HG03342 (cell line): ENCODE measurements at regions not wholly inside any gene's neighbourhood (a gene's known extent, or its start where the extent isn't known, plus 50 kb on each side); places are given as distances from the start of the nearest gene placed in this dataset.
"Not testable (repeated sequence)": the region's sequence is repeated elsewhere in the genome, so short reads cannot be mapped to it uniquely, and the experiment has no call there.

Experiments used
- ATAC-seq: cut with Tn5 transposase; IDR thresholded peaks from one replicate; pipeline ENCODE4 v1.9.1; 2021; ENCODE audit warnings: mild to moderate bottlenecking, moderate library complexity; ENCODE audit not compliant: unreplicated experiment

GRCh38 chr17:77036841-77037381 lies 103.9 kb upstream of the SEC14L1 start:
- ATAC-seq: no peak

DNA sequence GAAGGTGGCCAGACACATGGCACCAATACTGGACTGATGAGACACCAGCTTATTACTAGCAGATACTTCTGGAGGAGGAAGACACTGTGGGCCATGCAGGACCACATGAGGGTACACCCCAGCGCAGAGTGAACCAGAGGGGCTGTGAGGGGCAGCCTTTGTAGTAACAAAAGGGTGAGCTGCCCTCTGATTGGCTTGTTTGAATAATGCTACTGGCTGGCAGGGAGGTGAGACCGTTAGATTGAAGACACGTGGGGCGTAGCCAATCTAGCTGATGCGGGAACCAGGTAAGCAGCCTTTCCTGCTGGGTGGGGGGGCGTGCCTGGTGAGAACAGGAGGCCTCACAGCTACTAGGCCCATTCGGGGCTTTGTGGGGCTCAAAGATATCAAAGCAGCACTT lies 102.8 kb upstream of the SEC14L1 start:
- no peak for ATAC-seq

GRCh38 chr17:77038884-77039555 lies 101.7 kb upstream of the SEC14L1 start:
- no peak for ATAC-seq

- no peak for ATAC-seq
Observed at GRCh38 chr17:77042476-77043231, 98.1 kb upstream of the SEC14L1 start.

GRCh38 chr17:77045441-77046041 lies 95.2 kb upstream of the SEC14L1 start:
- ATAC-seq: no peak

DNA sequence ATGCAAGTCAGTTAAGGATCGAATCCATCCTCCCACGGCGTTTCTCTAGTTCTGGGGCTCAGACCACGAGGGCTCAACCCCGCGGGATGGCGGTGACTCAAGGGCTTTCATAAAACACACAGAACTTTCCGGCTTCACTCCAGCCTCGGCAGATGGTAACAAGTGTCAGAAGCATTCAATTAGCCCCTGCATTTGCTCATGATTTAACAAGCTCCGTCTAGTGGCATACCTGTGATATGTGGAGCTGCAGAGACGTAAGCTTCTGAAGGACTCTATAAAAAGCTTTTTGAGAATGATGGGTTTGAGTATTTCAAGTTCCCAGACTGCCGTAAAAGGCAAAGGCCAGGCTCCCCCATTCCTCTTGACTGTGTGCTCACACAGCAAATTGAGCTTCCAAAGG lies 91.3 kb upstream of the SEC14L1 start:
- ATAC-seq: no peak

DNA sequence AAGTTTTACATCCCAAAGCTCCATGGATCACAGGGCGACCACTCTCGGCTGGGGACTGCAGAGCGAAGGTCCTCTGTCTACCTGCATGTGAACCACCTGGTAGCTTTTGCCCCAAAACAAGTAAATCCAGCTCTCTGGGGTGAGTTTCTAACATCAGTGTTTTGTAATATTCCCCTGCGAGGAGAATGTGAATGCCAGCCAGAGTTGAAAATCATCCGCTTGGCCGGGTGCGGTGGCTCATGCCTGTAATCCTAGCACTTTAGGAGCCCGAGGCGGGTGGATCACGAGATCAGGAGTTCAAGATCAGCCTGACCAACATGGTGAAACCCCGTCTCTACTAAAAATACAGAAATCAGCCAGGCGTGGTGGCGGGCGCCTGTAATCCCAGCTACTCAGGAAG lies 89.9 kb upstream of the SEC14L1 start:
- not testable (repeated sequence) for ATAC-seq

DNA sequence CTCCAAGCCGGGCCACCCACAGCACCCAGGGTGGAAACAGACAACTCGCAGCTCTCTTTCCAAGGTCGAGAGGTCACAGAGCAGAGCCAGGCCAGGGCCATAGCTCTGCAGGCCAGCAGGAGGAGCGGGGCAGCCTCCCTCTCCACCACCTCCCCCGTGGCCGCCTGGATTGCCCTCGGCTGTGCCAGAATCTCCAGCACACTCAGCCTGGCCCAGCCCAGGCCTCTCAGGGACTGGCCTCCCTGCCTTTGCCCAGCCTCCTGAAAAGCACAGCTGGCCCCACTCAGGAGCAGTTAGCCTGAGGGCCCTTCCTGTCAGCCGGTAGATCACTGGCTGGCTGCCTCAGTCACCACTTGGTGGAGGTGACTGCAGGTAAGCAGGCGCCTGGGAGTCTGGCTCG lies 85.8 kb upstream of the SEC14L1 start:
- no peak for ATAC-seq

GRCh38 chr17:77055453-77055852 lies 85.3 kb upstream of the SEC14L1 start:
- no peak for ATAC-seq

GRCh38 chr17:77058016-77058415 lies 82.8 kb upstream of the SEC14L1 start:
- ATAC-seq: no peak

- ATAC-seq: no peak
Observed at GRCh38 chr17:77061669-77062068, 79.1 kb upstream of the SEC14L1 start.

DNA sequence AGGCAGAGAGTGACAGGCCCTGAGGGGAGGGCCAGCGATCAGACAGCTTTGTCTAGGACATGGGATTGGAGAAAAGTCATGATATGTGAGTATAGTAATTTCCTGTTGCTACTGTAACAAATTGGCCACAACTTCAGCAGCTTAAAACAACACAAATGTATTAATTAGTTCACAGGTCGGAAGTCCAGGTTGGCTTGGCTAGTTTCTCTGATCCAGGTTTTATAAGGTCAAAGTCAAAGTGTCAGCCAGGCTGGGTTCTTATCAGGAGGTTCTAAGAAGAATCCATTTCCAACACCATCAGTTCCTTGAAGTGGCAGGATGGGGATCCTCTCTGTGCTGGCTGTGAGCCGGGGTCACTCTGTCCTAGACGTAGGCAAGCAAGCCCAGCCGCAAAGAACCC lies 76.2 kb upstream of the SEC14L1 start:
- ATAC-seq: no peak

- ATAC-seq: no peak
Observed at GRCh38 chr17:77066165-77066564, 74.6 kb upstream of the SEC14L1 start.

GRCh38 chr17:77066726-77067409 lies 73.9 kb upstream of the SEC14L1 start:
- not testable (repeated sequence) for ATAC-seq

GRCh38 chr17:77068915-77069314 lies 71.9 kb upstream of the SEC14L1 start:
- no peak for ATAC-seq

DNA sequence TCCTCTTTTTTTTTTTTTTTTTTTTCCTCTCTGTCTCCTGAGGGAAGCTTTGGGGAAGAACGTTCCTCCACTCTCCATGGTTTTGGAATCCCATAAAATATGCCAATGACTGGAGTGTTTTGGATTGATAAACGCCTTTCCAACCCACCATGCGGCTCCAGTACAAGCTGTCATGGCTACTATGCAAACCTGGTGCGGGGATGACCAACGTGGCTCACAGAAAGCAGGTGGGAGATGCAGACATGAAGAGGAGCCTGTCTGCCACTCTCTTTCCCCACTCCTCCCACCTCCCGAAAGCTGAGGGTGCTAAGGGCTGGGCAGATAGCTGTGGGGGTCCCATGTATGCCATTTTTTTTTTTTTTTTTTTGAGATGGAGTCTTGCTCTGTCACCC lies 69.9 kb upstream of the SEC14L1 start:
- ATAC-seq: no peak

DNA sequence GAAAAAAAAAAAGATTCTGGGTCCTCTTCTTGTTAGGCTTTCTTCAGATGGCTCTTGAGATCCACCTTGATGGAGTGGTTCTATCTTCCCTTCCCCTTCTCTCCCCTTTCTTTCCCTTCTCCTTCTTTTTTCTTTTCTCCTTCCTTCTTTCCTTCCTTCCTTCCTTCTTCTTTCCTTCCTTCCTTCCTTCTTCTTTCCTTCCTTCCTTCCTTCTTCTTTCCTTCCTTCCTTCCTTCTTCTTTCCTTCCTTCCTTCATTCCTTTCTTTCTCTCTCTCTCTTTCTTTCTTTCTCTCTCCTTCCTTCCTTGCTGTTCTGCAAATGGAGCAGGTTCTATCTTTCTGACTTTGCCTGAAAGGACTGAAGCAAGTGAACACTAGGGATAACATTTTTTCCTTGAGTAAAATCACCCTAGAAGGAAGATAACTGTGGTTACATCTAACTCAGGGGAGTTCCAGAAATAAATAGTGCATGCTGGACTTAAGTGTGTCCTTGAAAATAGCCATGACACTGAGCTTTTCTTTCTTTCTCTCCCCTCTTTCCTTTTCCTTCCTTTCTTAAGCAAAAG lies 68.8 kb upstream of the SEC14L1 start:
- no peak for ATAC-seq

GRCh38 chr17:77072670-77073069 lies 68.1 kb upstream of the SEC14L1 start:
- no peak for ATAC-seq

- no peak for ATAC-seq
Observed at GRCh38 chr17:77074681-77075080, 66.1 kb upstream of the SEC14L1 start.

DNA sequence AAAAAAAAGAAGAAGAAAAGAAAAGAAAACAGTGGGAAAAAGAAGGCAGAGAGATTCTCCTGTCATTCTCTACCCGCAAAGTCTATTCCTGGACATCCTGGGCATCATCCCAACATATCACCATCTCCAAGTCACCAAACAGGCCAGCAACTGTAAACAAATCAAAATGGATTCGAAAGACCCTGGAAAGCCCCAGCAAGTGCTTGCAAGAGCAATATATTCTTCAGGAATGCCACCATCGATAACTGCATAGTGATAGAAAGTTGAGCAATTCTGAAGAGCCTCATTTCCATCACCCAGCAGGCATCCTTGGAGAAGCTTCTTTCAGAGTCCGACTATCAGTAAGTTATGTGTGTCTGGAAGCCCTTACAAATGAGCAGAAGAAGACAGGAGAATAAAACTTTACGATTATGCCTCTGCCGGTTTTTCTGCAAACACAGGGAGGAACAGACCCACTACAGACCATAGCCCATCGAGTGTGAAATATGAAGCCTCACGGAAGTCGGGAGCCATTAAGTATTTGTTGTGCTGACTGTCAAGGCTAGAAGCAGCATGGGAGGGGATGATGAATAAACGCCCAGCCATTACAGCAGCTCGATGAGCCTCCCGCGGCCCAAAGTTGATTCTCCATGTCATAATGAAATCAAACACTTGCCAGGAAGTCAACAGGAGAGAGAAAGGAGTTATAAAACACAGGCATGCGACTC lies 64.5 kb upstream of the SEC14L1 start:
- ATAC-seq: no peak
